ENCODE measurements at regions not wholly inside any gene's neighbourhood (a gene's known extent, or its start where the extent isn't known, plus 50 kb on each side); places are given as distances from the start of the nearest gene placed in this dataset.

DNA sequence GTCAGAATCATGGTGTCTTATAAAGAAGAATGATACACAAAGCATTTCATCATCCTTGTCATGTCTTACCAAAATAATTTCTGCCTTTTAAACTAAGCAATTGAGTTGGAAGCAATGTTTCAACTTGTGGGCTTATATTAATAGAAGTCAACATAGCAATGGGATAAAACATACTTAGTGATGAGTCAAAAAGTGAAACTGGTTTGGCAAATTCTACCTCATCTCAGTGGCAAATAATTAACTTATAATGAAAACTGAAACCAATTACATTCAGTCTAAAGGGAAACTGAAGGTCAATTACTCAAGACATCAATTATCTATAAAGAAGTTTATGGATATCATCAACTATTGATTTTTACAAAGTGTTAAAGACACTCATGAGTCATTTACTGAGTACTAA, 463.8 kb downstream of the BMP2 start:
- TF ChIP-seq, protein P1, sequence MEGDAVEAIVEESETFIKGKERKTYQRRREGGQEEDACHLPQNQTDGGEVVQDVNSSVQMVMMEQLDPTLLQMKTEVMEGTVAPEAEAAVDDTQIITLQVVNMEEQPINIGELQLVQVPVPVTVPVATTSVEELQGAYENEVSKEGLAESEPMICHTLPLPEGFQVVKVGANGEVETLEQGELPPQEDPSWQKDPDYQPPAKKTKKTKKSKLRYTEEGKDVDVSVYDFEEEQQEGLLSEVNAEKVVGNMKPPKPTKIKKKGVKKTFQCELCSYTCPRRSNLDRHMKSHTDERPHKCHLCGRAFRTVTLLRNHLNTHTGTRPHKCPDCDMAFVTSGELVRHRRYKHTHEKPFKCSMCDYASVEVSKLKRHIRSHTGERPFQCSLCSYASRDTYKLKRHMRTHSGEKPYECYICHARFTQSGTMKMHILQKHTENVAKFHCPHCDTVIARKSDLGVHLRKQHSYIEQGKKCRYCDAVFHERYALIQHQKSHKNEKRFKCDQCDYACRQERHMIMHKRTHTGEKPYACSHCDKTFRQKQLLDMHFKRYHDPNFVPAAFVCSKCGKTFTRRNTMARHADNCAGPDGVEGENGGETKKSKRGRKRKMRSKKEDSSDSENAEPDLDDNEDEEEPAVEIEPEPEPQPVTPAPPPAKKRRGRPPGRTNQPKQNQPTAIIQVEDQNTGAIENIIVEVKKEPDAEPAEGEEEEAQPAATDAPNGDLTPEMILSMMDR (IDR thresholded peaks at IDR 0.05) = no peak
- no peak for TF ChIP-seq SMC3 (IDR thresholded peaks at IDR 0.05; ENCODE audit: low read depth, low read length)
